HG03575 (cell line): ENCODE measurements at regions not wholly inside any gene's neighbourhood (a gene's known extent, or its start where the extent isn't known, plus 50 kb on each side); places are given as distances from the start of the nearest gene placed in this dataset.

Experiments
- ATAC-seq: cut with Tn5 transposase; IDR thresholded peaks from one replicate; pipeline ENCODE4 v1.9.1; 2021; ENCODE audit not compliant: unreplicated experiment, insufficient number of reproducible peaks, low FRiP score; ENCODE audit errors: extremely low read depth

GRCh38 chr6:28757429-28758045, 166.2 kb downstream of the TRIM27 start:
- no peak for ATAC-seq

GRCh38 chr6:28758046-28758817, 165.6 kb downstream of the TRIM27 start:
- ATAC-seq = no peak

DNA sequence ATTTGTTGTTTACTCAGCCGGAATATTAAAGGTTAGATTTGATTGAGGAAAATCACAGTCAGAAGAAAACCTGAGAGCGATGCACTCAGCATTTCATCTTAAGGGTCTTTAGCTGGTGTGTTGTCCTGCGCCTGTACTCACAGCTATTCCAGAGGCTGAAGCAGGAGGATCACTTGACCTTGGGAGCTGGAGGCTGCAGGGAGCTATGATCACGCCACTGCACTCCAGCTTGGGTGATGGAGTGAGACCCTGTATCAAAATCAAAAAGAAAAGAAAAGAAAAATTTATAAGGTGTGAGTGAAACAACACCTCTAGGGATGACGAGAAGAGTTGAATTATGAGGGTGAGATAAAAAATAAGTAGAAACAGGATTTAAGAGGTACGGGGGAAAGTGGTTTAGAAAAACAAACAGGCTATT, 165.0 kb downstream of the TRIM27 start:
- no peak for ATAC-seq

GRCh38 chr6:28764014-28764723, 159.6 kb downstream of the TRIM27 start:
- ATAC-seq = no peak

GRCh38 chr6:28764761-28765282, 159.0 kb downstream of the TRIM27 start:
- no peak for ATAC-seq

GRCh38 chr6:28765978-28766351, 157.8 kb downstream of the TRIM27 start:
- no peak for ATAC-seq

DNA sequence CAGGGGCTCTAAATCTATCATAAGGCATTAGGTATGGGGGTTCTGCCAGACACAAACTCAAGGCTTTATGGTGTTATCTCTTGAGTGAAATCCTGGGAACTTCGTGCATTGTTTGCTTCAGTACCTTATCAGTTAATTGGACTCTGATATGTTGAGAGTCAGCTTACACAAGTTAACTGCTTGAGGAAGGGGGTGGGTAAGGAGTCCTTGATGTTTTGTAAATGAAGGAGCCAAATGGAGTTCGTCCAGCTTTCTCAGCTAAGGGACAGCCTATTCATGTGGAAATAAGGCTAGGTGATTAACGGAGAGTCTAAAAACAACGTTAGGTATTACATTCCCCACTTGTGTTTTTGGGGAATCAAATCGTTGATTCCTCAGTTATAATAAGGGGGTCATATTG, 157.4 kb downstream of the TRIM27 start:
- no peak for ATAC-seq

- no peak for ATAC-seq
These were observed 156.7 kb downstream of the TRIM27 start for GRCh38 chr6:28767133-28767532.

DNA sequence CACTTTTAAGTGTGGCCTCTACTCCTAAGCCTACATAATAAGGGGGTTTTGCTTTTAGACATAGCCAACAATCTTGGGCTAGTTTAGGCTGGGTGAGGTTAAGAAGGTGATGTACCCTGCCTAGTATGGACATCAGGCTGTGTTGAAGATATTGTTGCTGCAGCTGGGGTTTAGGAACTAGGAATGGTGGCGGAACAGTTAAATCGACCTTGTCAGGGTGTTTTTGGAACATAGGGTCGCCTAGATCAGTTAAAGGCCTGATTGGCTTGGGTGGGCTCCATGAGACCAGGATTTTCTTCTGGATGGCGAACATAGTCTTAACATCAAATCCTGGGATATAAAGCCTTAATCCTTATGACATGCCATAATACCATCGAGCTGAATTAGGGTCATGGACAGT, 156.1 kb downstream of the TRIM27 start:
- ATAC-seq = no peak

- no peak for ATAC-seq
These were observed 155.4 kb downstream of the TRIM27 start for GRCh38 chr6:28768187-28768913.

DNA sequence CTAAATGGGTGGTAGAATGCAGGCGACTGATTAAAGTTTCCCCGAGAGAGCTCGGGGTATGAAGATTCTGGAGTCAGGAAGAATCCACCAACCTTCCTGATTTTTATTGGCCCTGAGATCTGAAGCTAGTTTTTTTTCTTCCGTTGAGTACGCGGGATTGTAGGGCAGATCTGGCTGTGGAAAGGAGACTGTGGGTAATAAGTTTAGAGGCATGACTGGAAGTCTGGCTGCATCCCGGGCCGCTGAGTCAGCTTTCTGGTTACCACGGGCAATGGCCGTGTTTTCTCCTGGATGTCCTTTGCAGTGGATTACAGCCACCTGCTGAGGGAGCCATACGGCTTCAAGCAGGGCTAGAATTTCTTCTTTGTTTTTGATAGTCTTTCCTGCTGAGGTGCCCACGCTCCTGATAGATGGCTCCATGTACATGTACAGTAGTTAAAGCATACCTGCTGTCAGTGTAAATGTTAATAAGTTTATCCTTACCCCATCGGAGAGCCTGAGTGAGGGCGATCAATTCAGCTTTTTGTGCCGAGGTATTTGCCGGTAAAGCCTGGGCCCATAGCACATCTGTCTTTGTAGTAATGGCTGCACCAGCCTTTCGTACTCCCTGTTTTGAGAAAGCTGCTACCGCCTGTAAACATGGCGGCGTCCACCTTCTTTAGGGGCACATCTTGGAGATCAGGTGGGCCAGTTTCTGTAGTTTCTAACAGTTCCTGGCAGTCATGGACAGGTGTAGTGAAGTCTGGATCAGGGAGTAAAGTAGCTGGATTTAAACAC, 154.0 kb downstream of the TRIM27 start:
- ATAC-seq = no peak

- ATAC-seq = no peak
These were observed 153.1 kb downstream of the TRIM27 start for GRCh38 chr6:28770732-28771131.

DNA sequence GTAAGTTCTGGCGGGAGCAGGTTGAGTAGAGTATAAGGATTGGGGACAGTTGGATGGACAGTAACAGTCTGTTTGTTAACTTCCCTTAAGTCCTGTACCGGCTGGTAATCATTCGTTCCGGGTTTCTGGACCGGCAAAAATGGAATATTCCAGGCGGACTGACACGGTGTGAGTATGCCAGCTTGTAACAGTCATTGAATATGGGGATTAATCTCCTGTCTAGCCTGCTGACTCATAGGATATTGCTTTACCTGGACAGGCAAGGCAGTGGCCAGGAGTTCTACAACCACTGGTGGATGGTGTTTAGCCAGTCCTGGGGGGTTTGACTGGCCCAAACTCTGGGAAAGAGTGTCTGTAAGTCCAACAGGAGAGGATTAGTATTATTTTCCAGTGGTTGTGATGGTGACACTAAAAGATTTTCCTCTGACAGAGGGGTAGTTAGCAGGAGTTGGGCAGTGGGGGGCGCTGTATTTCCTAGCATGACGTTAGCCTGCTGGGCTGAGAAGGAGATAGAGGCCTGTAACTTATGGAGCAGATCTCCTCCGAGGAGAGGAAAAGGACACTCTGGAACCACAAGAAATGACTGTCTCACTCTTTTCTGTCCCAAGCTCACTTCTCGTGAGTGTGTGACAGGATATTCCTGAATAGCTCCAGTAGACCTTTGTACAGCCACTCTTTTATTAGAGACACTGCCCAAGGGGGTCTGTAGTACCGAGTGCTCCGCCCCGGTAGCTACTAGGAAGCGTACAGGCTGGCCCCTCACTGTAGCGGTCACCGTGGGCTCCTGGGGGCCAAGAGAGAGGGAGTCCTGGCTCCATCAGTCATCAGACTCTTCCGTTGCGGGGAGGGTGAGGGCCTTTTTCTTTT, 152.2 kb downstream of the TRIM27 start:
- no peak for ATAC-seq

DNA sequence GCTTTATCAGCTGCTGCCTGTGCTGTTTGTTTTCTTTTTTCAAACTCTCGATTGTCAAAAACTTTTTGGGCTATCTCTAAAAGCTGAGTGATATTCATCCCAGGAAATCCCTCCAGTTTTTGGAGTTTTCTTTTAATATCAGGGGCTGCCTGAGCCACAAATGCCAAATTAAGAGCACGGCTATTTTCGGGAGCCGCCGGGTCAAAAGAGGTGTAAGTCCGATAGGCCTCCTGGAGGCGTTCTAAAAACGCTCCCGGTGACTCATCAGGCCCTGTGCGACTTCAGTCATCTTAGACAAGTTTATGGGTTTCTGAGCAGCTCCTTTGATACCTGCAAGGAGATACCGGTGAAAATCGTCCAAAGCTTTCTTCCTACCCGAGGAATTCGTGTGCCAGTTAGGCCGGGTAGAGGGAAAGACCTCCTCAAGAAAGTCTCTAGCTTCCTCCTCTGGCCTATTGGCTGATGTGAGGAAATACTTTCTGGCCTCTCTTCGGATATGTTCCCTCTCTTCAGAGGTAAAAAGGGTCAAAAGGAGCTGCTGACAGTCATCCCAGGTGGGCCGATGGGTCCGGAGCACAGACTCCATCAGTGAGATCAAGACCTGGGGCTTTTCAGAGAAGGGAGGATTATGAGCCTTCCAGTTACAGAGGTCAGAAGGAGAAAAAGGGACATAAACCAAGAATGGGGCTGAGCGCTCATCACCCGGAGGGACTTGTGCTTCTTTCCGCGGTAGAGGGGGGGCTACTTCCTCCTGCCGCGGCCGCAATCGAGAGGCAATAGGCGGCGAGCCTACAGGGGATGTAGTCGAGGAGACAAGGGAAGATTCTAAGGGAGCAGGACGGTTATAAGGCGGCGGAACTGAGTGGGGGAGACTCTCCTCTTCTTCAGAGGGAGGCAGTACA, 151.1 kb downstream of the TRIM27 start:
- no peak for ATAC-seq

DNA sequence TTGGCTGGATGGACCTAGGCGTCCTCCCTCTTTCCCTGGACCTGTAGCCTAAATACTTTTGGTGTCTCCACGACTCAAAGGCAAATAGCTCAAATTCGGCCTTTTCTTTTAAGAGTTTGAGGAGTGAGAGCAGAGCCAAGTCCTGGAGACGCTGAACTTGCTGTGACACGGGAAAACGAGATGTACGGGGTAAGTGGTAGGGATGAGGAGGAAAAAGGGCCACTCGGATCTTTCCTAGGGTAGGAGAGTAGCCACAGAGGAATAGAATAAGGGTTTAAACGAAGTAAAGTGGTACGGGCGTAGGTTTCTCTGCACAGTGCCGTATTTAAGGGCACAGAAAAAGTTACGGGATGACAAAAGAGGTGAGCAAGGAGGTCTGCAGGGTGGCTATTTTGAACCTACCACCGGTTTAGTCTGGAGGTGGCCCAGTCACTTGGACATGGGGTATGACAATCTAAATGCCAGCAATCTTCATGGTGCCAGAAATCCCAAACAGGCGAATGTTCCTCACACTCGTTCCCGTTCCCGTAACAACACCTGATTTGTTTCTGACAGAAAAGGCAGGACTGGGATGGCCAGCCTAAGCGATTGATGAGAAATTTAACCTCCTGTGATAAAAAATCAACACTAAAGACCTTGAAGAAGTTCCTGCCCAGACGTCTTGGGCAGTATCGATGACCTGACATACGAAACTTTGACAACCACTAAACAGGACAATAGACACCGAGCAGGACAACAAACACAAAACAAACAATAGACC, 149.3 kb downstream of the TRIM27 start:
- no peak for ATAC-seq

- no peak for ATAC-seq
These were observed 148.8 kb downstream of the TRIM27 start for GRCh38 chr6:28775052-28775376.
